BE2C (cell line): ENCODE measurements at regions not wholly inside any gene's neighbourhood (a gene's known extent, or its start where the extent isn't known, plus 50 kb on each side); places are given as distances from the start of the nearest gene placed in this dataset.

Experiments used
- DNase-seq: peaks from one replicate; pipeline ENCODE4 v3.0.0-alpha.2; 2020
- H3K27me3 ChIP-seq: fragments of 250-450 bp; sonication (Bioruptor Pico); 2 replicates; pipeline ENCODE4 v1.5.1; 2020; ENCODE audit warnings: mild to moderate bottlenecking
- H3K36me3 ChIP-seq: fragments of 250-450 bp; sonication (Bioruptor Pico); 2 replicates; pipeline ENCODE4 v1.5.1; 2020; ENCODE audit warnings: mild to moderate bottlenecking
- H3K4me1 ChIP-seq: fragments of 250-450 bp; sonication (Bioruptor Pico); 2 replicates; pipeline ENCODE4 v1.5.1; 2020
- H3K4me3 ChIP-seq: 2 replicates; pipeline ENCODE4 v1.5.1; 2011; ENCODE audit warnings: low read depth, low read length
- H3K9me3 ChIP-seq: fragments of 250-450 bp; sonication (Bioruptor Pico); 2 replicates; pipeline ENCODE4 v1.5.1; 2020
- TF ChIP-seq, protein P1 (sequence below): IDR thresholded peaks from 2 replicates; pipeline ENCODE4 v1.5.1; 2012; ENCODE audit warnings: mild to moderate bottlenecking, low read depth, low read length

DNA sequence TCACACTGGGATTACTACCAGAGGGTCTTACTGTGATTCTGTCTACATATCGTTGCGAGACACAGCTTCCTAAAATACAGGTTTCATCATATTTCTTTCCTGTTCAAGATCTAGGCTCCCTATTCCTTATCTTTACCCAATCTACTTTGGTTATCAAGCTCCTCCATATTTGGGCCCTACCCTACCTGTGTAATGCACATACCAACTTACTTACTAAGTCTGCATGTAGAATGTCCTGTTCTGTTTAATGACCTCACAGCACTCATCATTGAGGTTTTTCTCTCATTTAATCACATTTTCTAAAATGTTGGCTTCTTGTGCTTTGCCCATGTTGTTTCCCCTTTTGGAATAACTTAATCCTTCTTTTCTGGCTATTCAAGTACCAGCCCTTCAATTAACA lies 551.1 kb downstream of the ZEB2 start:
- no peak for DNase-seq
- Histone ChIP-seq H3K27me3 (no peaks in the 10 kb centered on the region), H3K9me3 (no peaks in the 10 kb centered on the region), H3K4me3 (no peak overlapping the region), H3K36me3 (no peaks in the 10 kb centered on the region), H3K4me1 (no peaks in the 10 kb centered on the region)
- TF ChIP-seq, protein P1, sequence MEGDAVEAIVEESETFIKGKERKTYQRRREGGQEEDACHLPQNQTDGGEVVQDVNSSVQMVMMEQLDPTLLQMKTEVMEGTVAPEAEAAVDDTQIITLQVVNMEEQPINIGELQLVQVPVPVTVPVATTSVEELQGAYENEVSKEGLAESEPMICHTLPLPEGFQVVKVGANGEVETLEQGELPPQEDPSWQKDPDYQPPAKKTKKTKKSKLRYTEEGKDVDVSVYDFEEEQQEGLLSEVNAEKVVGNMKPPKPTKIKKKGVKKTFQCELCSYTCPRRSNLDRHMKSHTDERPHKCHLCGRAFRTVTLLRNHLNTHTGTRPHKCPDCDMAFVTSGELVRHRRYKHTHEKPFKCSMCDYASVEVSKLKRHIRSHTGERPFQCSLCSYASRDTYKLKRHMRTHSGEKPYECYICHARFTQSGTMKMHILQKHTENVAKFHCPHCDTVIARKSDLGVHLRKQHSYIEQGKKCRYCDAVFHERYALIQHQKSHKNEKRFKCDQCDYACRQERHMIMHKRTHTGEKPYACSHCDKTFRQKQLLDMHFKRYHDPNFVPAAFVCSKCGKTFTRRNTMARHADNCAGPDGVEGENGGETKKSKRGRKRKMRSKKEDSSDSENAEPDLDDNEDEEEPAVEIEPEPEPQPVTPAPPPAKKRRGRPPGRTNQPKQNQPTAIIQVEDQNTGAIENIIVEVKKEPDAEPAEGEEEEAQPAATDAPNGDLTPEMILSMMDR, result no peak

DNA sequence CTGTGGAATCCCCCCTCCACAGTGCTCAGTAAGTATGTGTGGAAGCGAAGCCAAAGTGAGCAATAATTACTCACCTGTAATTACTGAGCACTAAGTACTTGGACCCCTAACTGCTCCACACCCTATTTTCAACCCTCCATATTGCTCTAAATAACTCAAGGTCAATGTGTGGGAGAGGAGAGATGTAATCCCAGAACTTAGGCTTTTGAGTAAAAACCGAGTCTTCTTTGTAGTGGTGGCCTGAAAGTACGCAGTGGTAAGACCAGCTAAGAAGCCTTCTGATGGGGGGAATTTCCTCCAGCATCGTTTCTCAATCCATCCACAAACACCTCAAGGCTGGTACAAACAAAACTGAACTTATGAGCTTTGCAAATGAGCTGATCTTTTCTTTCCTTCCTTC lies 551.6 kb downstream of the ZEB2 start:
- Histone ChIP-seq H3K4me3 (no peak overlapping the region), H3K27me3 (no peaks in the 10 kb centered on the region), H3K4me1 (no peaks in the 10 kb centered on the region), H3K36me3 (no peaks in the 10 kb centered on the region), H3K9me3 (no peaks in the 10 kb centered on the region)
- DNase-seq, result no peak
- TF ChIP-seq, protein P1, result no peak

DNA sequence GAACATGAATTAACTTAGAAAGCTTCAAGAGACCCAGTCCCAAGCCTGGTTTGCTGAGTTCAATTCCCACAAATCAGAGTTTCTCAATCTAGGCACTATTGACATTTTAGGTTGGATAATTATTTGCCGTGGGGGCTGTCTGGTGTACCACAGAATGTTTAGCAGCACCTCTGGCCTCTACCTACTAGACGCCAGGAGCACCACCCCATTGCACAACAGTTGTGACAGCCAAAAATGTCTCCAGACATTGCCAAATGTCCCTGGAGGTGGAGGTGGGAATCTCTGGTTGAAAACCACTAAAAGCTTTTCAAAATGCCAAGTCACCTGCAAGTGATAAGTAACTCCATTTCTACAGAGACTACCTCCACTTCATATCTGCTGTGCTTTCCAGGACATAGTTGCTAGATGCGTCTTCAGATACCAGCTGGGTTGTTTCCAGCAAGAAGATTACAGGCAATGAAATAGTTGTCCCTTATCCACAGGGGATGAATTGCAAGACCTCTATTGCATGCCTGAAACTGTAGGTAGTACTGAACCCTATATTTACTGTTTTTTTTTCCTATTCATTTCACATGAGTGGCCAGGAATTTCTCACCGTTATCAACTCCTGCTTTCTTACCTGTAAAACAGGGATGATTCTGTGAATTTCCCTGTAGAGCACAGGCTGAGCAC lies 554.3 kb downstream of the ZEB2 start:
- Histone ChIP-seq H3K4me3 (no peak overlapping the region), H3K9me3 (no peaks in the 10 kb centered on the region), H3K4me1 (no peaks in the 10 kb centered on the region), H3K27me3 (no peaks in the 10 kb centered on the region), H3K36me3 (no peaks in the 10 kb centered on the region)
- TF ChIP-seq, protein P1, result no peak
- DNase-seq, result no peak

DNA sequence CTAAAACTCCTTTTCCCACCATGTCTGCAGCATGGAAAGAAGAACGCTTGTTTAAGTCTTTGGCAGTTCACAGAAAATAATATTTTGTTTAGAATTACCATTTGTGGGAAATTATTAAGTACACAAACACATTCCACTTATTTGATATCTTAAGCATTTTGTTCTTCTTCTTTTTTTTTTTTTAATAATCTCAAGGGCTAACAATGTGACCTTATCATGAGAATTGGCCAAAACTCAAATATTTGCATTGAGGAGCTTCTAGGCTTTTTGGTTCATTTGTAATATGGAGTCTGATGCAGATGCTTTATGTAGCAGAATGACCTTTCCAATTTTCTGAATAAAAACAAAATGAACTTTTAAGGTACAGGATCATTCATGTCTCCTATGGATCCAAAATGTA lies 555.0 kb downstream of the ZEB2 start:
- TF ChIP-seq, protein P1, result no peak
- H3K27me3 ChIP-seq, result no peaks in the 10 kb centered on the region
- H3K36me3 ChIP-seq, result no peaks in the 10 kb centered on the region
- no peaks in the 10 kb centered on the region for H3K4me1 ChIP-seq
- H3K9me3 ChIP-seq, result no peaks in the 10 kb centered on the region
- H3K4me3 ChIP-seq, result no peak overlapping the region
- no peak for DNase-seq

DNA sequence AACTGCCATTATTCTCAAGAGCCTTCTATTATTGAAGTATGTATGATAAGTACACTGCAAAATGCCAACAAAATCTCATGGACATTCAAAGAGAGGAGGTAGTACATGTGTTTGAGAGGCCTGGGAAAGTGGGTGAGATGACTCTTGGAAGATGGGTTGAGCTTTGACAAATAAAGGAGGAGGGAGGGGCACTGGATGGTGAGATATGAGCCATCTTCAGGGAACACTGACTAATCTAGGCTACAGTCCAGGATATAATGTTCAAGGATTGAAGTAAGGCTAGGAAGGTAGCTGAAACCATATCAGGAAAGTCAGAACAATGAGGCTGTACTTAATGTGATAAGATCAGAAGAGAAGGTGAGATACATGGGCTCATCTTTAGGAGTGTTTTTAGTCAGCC lies 559.7 kb downstream of the ZEB2 start:
- Histone ChIP-seq H3K36me3 (no peaks in the 10 kb centered on the region), H3K4me1 (no peaks in the 10 kb centered on the region), H3K27me3 (no peaks in the 10 kb centered on the region), H3K9me3 (no peaks in the 10 kb centered on the region), H3K4me3 (no peak overlapping the region)
- no peak for DNase-seq
- TF ChIP-seq, protein P1, result no peak

DNA sequence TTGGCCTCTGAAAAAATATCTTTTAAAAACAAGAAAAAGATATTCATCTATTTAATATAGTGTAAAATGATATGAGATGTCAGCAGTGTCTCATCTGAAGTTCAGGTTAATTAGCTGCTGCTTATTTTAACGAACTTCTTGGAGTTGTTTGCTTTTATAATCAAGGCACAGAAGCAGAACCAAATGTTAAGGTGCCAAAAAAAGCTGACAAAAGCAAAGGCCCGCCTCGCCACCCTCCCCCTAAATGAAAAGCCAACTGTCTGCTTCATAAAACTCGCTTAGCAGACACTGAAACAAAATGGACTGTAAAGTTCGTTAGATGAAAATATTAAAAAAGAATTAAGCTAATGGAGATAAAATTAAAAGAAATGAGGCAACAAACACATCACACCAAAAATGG lies 562.6 kb downstream of the ZEB2 start:
- TF ChIP-seq, protein P1, result no peak
- Histone ChIP-seq H3K27me3 (no peaks in the 10 kb centered on the region), H3K4me1 (no peaks in the 10 kb centered on the region), H3K4me3 (no peak overlapping the region), H3K9me3 (no peaks in the 10 kb centered on the region), H3K36me3 (no peaks in the 10 kb centered on the region)
- no peak for DNase-seq
